OCI-LY7 (cell line): ENCODE measurements at regions not wholly inside any gene's neighbourhood (a gene's known extent, or its start where the extent isn't known, plus 50 kb on each side); places are given as distances from the start of the nearest gene placed in this dataset.

ENCODE experiments used
- BruUV-seq: library from RNA; stranded (reverse); fragments of 400-500 nt; replicated peaks from 2 replicates; lab custom pipeline; 2021; lab: Mats Ljungman, UMichigan
- CTCF ChIA-PET: fragments of 300-600 bp; sonication (Branson Sonifier 250); formaldehyde crosslinking; loops from one replicate; lab custom pipeline; 2022; ENCODE audit warnings: antibody characterized with exemption; ENCODE audit not compliant: unreplicated experiment; lab: Charles Lee
- POLR2A ChIA-PET: fragments of 300-600 bp; sonication (Branson Sonifier 250); formaldehyde crosslinking; loops from one replicate; lab custom pipeline; 2022; ENCODE audit warnings: antibody characterized with exemption; lab: Charles Lee
- DNase-seq: peaks from one replicate; pipeline ENCODE4 v3.0.0-alpha.2; 2015; ENCODE audit warnings: low spot score
- H2AFZ ChIP-seq: fragments of 200-600 bp; sonication (generic), shearing (Covaris generic); 2 replicates; pipeline ENCODE4 v1.6.1; 2014; ENCODE audit warnings: mild to moderate bottlenecking, antibody characterized with exemption, low read length, moderate library complexity
- H3K27ac ChIP-seq: fragments of 200-600 bp; sonication (generic); 2 replicates; pipeline ENCODE4 v1.5.1; 2014; ENCODE audit warnings: mixed run types, low read depth, mild to moderate bottlenecking, moderate library complexity, low read length, inconsistent platforms; ENCODE audit not compliant: poor library complexity, severe bottlenecking
- H3K36me3 ChIP-seq: fragments of 200-600 bp; sonication (generic); 2 replicates; pipeline ENCODE4 v1.6.1; 2014; ENCODE audit warnings: mild to moderate bottlenecking, antibody characterized with exemption, low read length, moderate library complexity, mixed read lengths; ENCODE audit not compliant: insufficient read depth
- H3K4me1 ChIP-seq: fragments of 200-600 bp; sonication (generic); 2 replicates; pipeline ENCODE4 v1.5.1; 2014; ENCODE audit warnings: mild to moderate bottlenecking, low read length; ENCODE audit not compliant: insufficient read depth, poor library complexity, severe bottlenecking
- H3K4me2 ChIP-seq: fragments of 200-600 bp; sonication (generic); 2 replicates; pipeline ENCODE4 v1.6.1; 2014; ENCODE audit warnings: mild to moderate bottlenecking, low read length
- H3K4me3 ChIP-seq: fragments of 200-600 bp; sonication (generic); 2 replicates; pipeline ENCODE4 v1.5.1; 2014; ENCODE audit warnings: mild to moderate bottlenecking, low read depth, low read length; ENCODE audit not compliant: poor library complexity, severe bottlenecking
- H3K79me2 ChIP-seq: fragments of 200-600 bp; sonication (generic); 2 replicates; pipeline ENCODE4 v1.6.1; 2016; ENCODE audit warnings: low read depth, mild to moderate bottlenecking, low read length, moderate library complexity, mixed read lengths; ENCODE audit not compliant: insufficient read depth
- H3K9me2 ChIP-seq: fragments of 200-600 bp; sonication (generic); 2 replicates; pipeline ENCODE4 v1.6.1; 2016; ENCODE audit warnings: mild to moderate bottlenecking, low read length, mixed read lengths; ENCODE audit not compliant: insufficient read depth
- H3K9me3 ChIP-seq: fragments of 200-600 bp; sonication (generic); 2 replicates; pipeline ENCODE4 v1.6.1; 2014; ENCODE audit warnings: mild to moderate bottlenecking, mixed run types, low read length, mixed read lengths
- H4K20me1 ChIP-seq: fragments of 200-600 bp; sonication (generic); 2 replicates; pipeline ENCODE4 v1.6.1; 2014; ENCODE audit warnings: mild to moderate bottlenecking, antibody characterized with exemption, low read length, moderate library complexity, mixed read lengths; ENCODE audit not compliant: insufficient read depth
- CTCF ChIP-seq: fragments of 200-600 bp; sonication (generic); conservative IDR thresholded peaks from 2 replicates; pipeline ENCODE4 v1.5.1; 2014; ENCODE audit warnings: mild to moderate bottlenecking, antibody characterized with exemption, low read length, moderate library complexity, mixed read lengths
- EZH2phosphoT487 ChIP-seq: fragments of 200-600 bp; sonication (generic); IDR thresholded peaks from 2 replicates; pipeline ENCODE4 v1.6.1; 2018; ENCODE audit warnings: low read depth, borderline replicate concordance, mild to moderate bottlenecking, mixed run types, antibody characterized with exemption, low read length, moderate library complexity, mixed read lengths
- intact Hi-C: fragments of 100-400 bp; cut with micrococcal nuclease; formaldehyde crosslinking; loops from one replicate; pipeline ENCODE4 v1.10.0; 2022; ENCODE audit not compliant: unreplicated experiment

DNA sequence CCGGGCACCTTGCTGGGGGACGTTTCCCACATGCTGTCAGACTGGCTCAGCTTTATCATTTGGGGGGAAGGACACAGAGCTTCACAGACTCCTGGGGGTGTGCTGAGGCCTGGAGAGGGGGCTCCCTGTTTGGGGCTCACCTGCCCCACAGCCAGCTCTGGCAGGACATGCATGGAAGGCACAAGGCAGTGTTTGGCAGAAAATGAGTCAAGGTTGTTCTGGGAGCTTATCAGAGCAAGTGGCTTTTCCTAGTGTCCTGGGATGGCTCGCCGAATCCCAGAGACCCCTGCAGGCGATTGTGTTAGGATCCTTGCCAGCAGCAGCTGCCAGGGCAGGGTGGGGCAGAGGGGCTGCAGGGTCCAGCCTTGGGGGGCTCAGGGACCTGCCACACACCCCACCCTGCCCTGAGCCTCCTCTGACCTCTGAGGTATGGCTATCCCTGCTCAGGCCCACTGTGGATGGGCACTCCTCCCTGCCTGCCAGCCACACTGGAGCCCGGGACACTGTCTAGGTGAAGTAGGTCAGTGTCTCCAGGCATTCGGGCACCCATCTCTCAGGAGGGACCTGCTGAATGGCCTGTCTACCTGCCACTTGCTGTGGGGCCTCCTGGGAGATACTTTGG lies 1323.0 kb downstream of the BRD1 start:
- H4K20me1 ChIP-seq, result no peaks in the 10 kb centered on the region
- CTCF ChIA-PET, result no interaction called here
- POLR2A ChIA-PET, result no interaction called here
- no peak overlapping the region for H2AFZ ChIP-seq
- TF ChIP-seq CTCF, result no peak
- no peak for TF ChIP-seq EZH2phosphoT487
- no peak overlapping the region for H3K27ac ChIP-seq
- H3K36me3 ChIP-seq, result no peaks in the 10 kb centered on the region
- no TSS peak for BruUV-seq
- intact Hi-C loops, result no loop called here
- H3K4me3 ChIP-seq, result no peak overlapping the region
- no peaks in the 10 kb centered on the region for H3K79me2 ChIP-seq
- H3K9me3 ChIP-seq, result no peaks in the 10 kb centered on the region
- H3K4me1 ChIP-seq, result no peaks in the 10 kb centered on the region
- H3K4me2 ChIP-seq, result no peak overlapping the region
- no peak for DNase-seq
- H3K9me2 ChIP-seq, result no peaks in the 10 kb centered on the region

- no TSS peak for BruUV-seq
- POLR2A ChIA-PET, result no interaction called here
Measured at GRCh38 chr22:48503876-48504275, 1323.8 kb downstream of the BRD1 start.

More at GRCh38 chr22:48503876-48504275, 1323.8 kb downstream of the BRD1 start:
- H3K4me3 ChIP-seq, result no peak overlapping the region
- DNase-seq, result no peak
- H3K36me3 ChIP-seq, result no peaks in the 10 kb centered on the region
- intact Hi-C loops, result no loop called here
- no peak overlapping the region for H3K27ac ChIP-seq
- no peak overlapping the region for H2AFZ ChIP-seq
- H3K79me2 ChIP-seq, result no peaks in the 10 kb centered on the region
- H3K4me2 ChIP-seq, result no peak overlapping the region
- H3K9me3 ChIP-seq, result no peaks in the 10 kb centered on the region
- no peak for TF ChIP-seq CTCF
- TF ChIP-seq EZH2phosphoT487, result no peak
- CTCF ChIA-PET, result no interaction called here
- H3K4me1 ChIP-seq, result no peaks in the 10 kb centered on the region
- no peaks in the 10 kb centered on the region for H3K9me2 ChIP-seq
- H4K20me1 ChIP-seq, result no peaks in the 10 kb centered on the region
